GM12878 (cell line): ENCODE measurements at regions not wholly inside any gene's neighbourhood (a gene's known extent, or its start where the extent isn't known, plus 50 kb on each side); places are given as distances from the start of the nearest gene placed in this dataset.

Source experiments
- ATAC-seq: fragments of 200-7000 bp; cut with Tn5 transposase; 3 replicates; pipeline ENCODE4 v1.9.1; 2020; ENCODE audit warnings: mild to moderate bottlenecking, moderate library complexity
- BruUV-seq: library from RNA; stranded (reverse); fragments of 400-500 nt; replicated peaks from 2 replicates; lab custom pipeline; 2021; lab: Mats Ljungman, UMichigan
- CTCF ChIA-PET: fragments of 300-600 bp; sonication (Branson Sonifier 250); formaldehyde crosslinking; extraction: SDS; loops from one replicate; lab custom pipeline; 2021; ENCODE audit warnings: inconsistent platforms; lab: Yijun Ruan, JAX
- POLR2A ChIA-PET: fragments of 350-600 bp; formaldehyde crosslinking; extraction: SDS; loops from one replicate; lab custom pipeline; 2021; ENCODE audit warnings: inconsistent platforms; lab: Charles Lee
- RAD21 ChIA-PET: fragments of 300-600 bp; sonication (Branson Sonifier 250); formaldehyde crosslinking; loops from one replicate; lab custom pipeline; 2023; ENCODE audit warnings: antibody characterized with exemption; ENCODE audit not compliant: unreplicated experiment; lab: Charles Lee
- SMC1A ChIA-PET: fragments of 300-600 bp; sonication (Branson Sonifier 250); formaldehyde crosslinking; loops from one replicate; lab custom pipeline; 2023; ENCODE audit not compliant: unreplicated experiment, uncharacterized antibody; lab: Charles Lee
- DNase-seq: peaks from one replicate; pipeline ENCODE4 v3.0.0-alpha.2; 2011; ENCODE audit warnings: low read depth, low spot score
- FAIRE-seq: peaks from 3 replicates; lab custom pipeline; 2011; peaks lifted over from hg19 to GRCh38; lab: Jason Lieb, UNC
- H2AFZ ChIP-seq: 2 replicates; pipeline ENCODE4 v1.6.0; 2011; ENCODE audit warnings: low read depth, low read length, control low read depth; ENCODE audit not compliant: control insufficient read depth
- H3K27ac ChIP-seq: 2 replicates; pipeline ENCODE4 v1.5.1; 2011; ENCODE audit warnings: control low read depth; ENCODE audit not compliant: control insufficient read depth, insufficient read depth
- H3K27me3 ChIP-seq, 2 experiments: replicated peaks in 1 of 2; 2 replicates each; pipeline versions ENCODE4 v1.6.0 to v1.6.1; 2011; ENCODE audit warnings: low read length in 1 of 2; ENCODE audit not compliant: control insufficient read depth in 2 of 2, insufficient read depth in 2 of 2
- H3K36me3 ChIP-seq, 2 experiments: 2 replicates each; pipeline ENCODE4 v1.5.1; 2011; ENCODE audit warnings: low read length in 1 of 2; ENCODE audit not compliant: control insufficient read depth in 2 of 2, insufficient read depth in 2 of 2
- H3K4me1 ChIP-seq: 2 replicates; pipeline ENCODE4 v1.6.1; 2011; ENCODE audit warnings: mild to moderate bottlenecking, low read length, moderate library complexity, mixed read lengths; ENCODE audit not compliant: control insufficient read depth, insufficient read depth
- H3K4me2 ChIP-seq: 2 replicates; pipeline ENCODE4 v1.6.0; 2011; ENCODE audit warnings: control low read depth; ENCODE audit not compliant: control insufficient read depth, insufficient read depth
- H3K4me3 ChIP-seq: fragments of 200-600 bp; sonication (generic); 2 replicates; pipeline ENCODE4 v1.5.1; 2016
- H3K79me2 ChIP-seq: 2 replicates; pipeline ENCODE4 v1.6.0; 2011; ENCODE audit warnings: low read length; ENCODE audit not compliant: control insufficient read depth, insufficient read depth
- H3K9ac ChIP-seq: 2 replicates; pipeline ENCODE4 v1.8.0; 2011; ENCODE audit warnings: low read length, control low read depth, mixed read lengths; ENCODE audit not compliant: control insufficient read depth, insufficient read depth
- H3K9me3 ChIP-seq: replicated peaks from 3 replicates; pipeline ENCODE4 v1.5.1; 2011; ENCODE audit warnings: mild to moderate bottlenecking, low read length; ENCODE audit not compliant: control insufficient read depth, insufficient read depth
- H4K20me1 ChIP-seq: 2 replicates; pipeline ENCODE4 v1.6.0; 2011; ENCODE audit not compliant: control insufficient read depth, insufficient read depth
- CHD4 ChIP-seq: fragments of 200-600 bp; sonication (generic); IDR thresholded peaks from 2 replicates; pipeline ENCODE4 v1.6.1; 2016; ENCODE audit warnings: mild to moderate bottlenecking
- KLF5 ChIP-seq: fragments of 450-650 bp; IDR thresholded peaks from 2 replicates; pipeline ENCODE4 v1.6.1; 2014; ENCODE audit warnings: mild to moderate bottlenecking; ENCODE audit not compliant: partially characterized antibody
- SPI1 ChIP-seq: IDR thresholded peaks from 2 replicates; pipeline ENCODE4 v1.6.1; 2011; ENCODE audit warnings: low read depth, mild to moderate bottlenecking, low read length, moderate library complexity, borderline replicate concordance; ENCODE audit not compliant: insufficient read depth
- WGBS: methylation state at CpG from one replicate; pipeline ENCODE4 v1.1.6; 2016; ENCODE audit warnings: low lambda C conversion rate; ENCODE audit not compliant: insufficient replicate concordance, insufficient coverage; ENCODE audit errors: missing lambda C conversion rate; 5-methylcytosine and 5-hydroxymethylcytosine counted together
- in situ Hi-C: fragments of 300-500 bp; cut with MboI; formaldehyde crosslinking; loops from 9 replicates; pipeline ENCODE4 v1.14.3; 2018; ENCODE audit warnings: mixed read lengths
- intact Hi-C: fragments of 100-400 bp; cut with micrococcal nuclease; formaldehyde crosslinking; loops from one replicate; pipeline ENCODE4 v1.14.2; 2022; ENCODE audit not compliant: unreplicated experiment
- TF ChIP-seq, protein P1 (sequence below): fragments of 150-350 bp; IDR thresholded peaks from 2 replicates; pipeline ENCODE4 v1.6.1; 2016; ENCODE audit warnings: low read depth, low read length

DNA sequence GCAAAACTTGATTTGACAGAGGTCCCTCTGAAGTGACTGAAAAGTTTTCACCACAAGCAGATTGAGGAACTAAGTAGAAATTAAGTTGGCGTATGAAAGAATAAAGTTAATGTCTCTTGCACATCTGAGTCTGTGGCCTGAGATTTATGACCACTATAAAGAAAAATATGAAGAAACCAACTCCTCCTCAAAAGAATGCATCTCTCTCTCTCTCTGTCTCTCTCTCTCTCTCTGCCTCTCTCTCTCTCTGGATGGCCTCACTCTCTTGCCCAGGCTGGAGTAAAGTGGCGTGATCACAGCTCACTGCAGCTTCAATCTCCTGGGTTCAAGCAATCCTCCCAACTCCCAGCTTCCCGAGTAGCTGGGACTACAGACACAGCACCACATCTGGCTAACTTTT is 55.2 kb downstream of the RPL22L1 start:
- H3K9ac ChIP-seq: no peak overlapping the region
- no peaks in the 10 kb centered on the region for H3K4me1 ChIP-seq
- DNase-seq: no peak
- TF ChIP-seq KLF5 (no peak), CHD4 (no peak), SPI1 (no peak)
- TF ChIP-seq, protein P1, sequence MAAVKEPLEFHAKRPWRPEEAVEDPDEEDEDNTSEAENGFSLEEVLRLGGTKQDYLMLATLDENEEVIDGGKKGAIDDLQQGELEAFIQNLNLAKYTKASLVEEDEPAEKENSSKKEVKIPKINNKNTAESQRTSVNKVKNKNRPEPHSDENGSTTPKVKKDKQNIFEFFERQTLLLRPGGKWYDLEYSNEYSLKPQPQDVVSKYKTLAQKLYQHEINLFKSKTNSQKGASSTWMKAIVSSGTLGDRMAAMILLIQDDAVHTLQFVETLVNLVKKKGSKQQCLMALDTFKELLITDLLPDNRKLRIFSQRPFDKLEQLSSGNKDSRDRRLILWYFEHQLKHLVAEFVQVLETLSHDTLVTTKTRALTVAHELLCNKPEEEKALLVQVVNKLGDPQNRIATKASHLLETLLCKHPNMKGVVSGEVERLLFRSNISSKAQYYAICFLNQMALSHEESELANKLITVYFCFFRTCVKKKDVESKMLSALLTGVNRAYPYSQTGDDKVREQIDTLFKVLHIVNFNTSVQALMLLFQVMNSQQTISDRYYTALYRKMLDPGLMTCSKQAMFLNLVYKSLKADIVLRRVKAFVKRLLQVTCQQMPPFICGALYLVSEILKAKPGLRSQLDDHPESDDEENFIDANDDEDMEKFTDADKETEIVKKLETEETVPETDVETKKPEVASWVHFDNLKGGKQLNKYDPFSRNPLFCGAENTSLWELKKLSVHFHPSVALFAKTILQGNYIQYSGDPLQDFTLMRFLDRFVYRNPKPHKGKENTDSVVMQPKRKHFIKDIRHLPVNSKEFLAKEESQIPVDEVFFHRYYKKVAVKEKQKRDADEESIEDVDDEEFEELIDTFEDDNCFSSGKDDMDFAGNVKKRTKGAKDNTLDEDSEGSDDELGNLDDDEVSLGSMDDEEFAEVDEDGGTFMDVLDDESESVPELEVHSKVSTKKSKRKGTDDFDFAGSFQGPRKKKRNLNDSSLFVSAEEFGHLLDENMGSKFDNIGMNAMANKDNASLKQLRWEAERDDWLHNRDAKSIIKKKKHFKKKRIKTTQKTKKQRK: no peak
- POLR2A ChIA-PET: no interaction called here
- H3K4me2 ChIP-seq: no peak overlapping the region
- H3K27me3 ChIP-seq: no peaks in the 10 kb centered on the region; a peak in 2 of 4 replicates
- SMC1A ChIA-PET: interaction anchor here (0.6 to 7.7 kb wide), 2 partner anchors 400 to 735 kb away, joined by 3 to 114 read pairs; partner anchors contain the start of gene CLDN11
- FAIRE-seq: no peak
- H4K20me1 ChIP-seq: no peaks in the 10 kb centered on the region
- CTCF ChIA-PET: interaction anchor here (0.6 to 7.7 kb wide), 3 partner anchors 11 to 400 kb away, joined by 3 to 264 read pairs (median 3); partner anchors contain the start of gene CLDN11
- 28% methylated on average over 3 of the region's 3 CpGs for WGBS
- no peak overlapping the region for H3K27ac ChIP-seq
- no peak overlapping the region for H2AFZ ChIP-seq
- in situ Hi-C loops: loop anchor here (5.0 kb wide), 2 partner anchors 398 to 508 kb away; partner anchors contain the start of gene CLDN11
- no peaks in the 10 kb centered on the region for H3K9me3 ChIP-seq
- H3K79me2 ChIP-seq: no peaks in the 10 kb centered on the region
- RAD21 ChIA-PET: interaction anchor here (2.1 kb wide), 1 partner anchor 401 kb away, joined by 8 read pairs; no protein-coding TSS in a partner anchor
- no peak overlapping the region for H3K4me3 ChIP-seq
- intact Hi-C loops: no loop called here
- BruUV-seq: no TSS peak
- H3K36me3 ChIP-seq: no peaks in the 10 kb centered on the region
- ATAC-seq: no peak
